Tibial nerve (tissue), 4 donors: ENCODE measurements at regions not wholly inside any gene's neighbourhood (a gene's known extent, or its start where the extent isn't known, plus 50 kb on each side); places are given as distances from the start of the nearest gene placed in this dataset.

Experiments
- CTCF ChIP-seq, 5 experiments: fragments of 200-600 bp in 3 of 5; fragments of 450-650 bp in 2 of 5; sonication (generic) in 3 of 5; IDR thresholded peaks; one replicate each; pipeline ENCODE4 v1.5.1; 2016 to 2019; ENCODE audit warnings: antibody characterized with exemption in 5 of 5, mild to moderate bottlenecking in 3 of 5, moderate library complexity in 2 of 5
- EP300 ChIP-seq, 2 donors: sonication (generic); formaldehyde crosslinking; IDR thresholded peaks; one replicate each; pipeline ENCODE4 v1.6.1; 2017; ENCODE audit warnings: antibody characterized with exemption in 2 of 2, mild to moderate bottlenecking in 1 of 2
- POLR2A ChIP-seq, 2 donors: fragments of 450-650 bp; IDR thresholded peaks; one replicate each; pipeline ENCODE4 v1.6.1; 2017; ENCODE audit warnings: antibody characterized with exemption in 2 of 2, mild to moderate bottlenecking in 2 of 2, moderate library complexity in 2 of 2

DNA sequence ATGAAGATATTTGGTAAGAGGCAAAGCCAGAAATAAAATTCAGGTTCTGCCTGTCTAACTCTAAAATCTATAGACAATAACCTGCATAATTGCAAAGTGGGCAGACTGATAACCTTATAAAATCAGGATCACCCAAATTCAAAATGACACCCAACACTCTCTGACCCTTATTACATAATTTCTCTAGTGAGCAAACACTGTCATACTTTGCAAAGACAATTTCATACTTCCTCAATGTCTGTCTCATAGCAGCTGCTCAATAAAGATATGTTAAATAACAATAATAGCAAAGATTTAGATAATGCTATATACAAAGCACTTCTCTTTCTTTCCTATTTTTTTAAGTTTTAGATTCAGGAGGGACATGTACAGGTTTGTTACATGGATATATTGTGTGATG, 118.5 kb downstream of the UCHL5 start:
- TF ChIP-seq CTCF (IDR thresholded peaks at IDR 0.05), result no peak
- no peak for TF ChIP-seq EP300 (IDR thresholded peaks at IDR 0.05)
- TF ChIP-seq POLR2A (IDR thresholded peaks at IDR 0.05), result no peak
